HepG2 (cell line): ENCODE measurements at regions not wholly inside any gene's neighbourhood (a gene's known extent, or its start where the extent isn't known, plus 50 kb on each side); places are given as distances from the start of the nearest gene placed in this dataset.

Experiments
- ATAC-seq: fragments of 200-7000 bp; cut with Tn5 transposase; 3 replicates; pipeline ENCODE4 v1.9.1; 2020; ENCODE audit warnings: mild to moderate bottlenecking, moderate library complexity
- BruUV-seq: library from RNA; stranded (reverse); fragments of 400-500 nt; replicated peaks from 2 replicates; lab custom pipeline; 2021; lab: Mats Ljungman, UMichigan
- CTCF ChIA-PET: fragments of 300-600 bp; formaldehyde crosslinking; extraction: SDS; loops from one replicate; lab custom pipeline; 2021; ENCODE audit warnings: low total read pairs, inconsistent platforms, low intra/inter-chr PET ratio; lab: Yijun Ruan, JAX
- POLR2A ChIA-PET: fragments of 350-600 bp; sonication (Branson Sonifier 250); formaldehyde crosslinking; loops from one replicate; lab custom pipeline; 2020; ENCODE audit warnings: antibody characterized with exemption, inconsistent platforms; lab: Yijun Ruan, JAX
- DNase-seq: peaks from one replicate; pipeline ENCODE4 v3.0.0-alpha.2; 2015; ENCODE audit warnings: low spot score
- FAIRE-seq: peaks from 3 replicates; lab custom pipeline; 2011; peaks lifted over from hg19 to GRCh38; lab: Jason Lieb, UNC
- H2AFZ ChIP-seq: one replicate; pipeline ENCODE4 v1.6.1; 2011; ENCODE audit warnings: low read length, inconsistent platforms
- H3K27ac ChIP-seq: fragments of 300-600 bp; 3 replicates; pipeline ENCODE4 v1.8.0; 2011; ENCODE audit warnings: mixed run types, mild to moderate bottlenecking, mixed read lengths, low read length, inconsistent platforms; ENCODE audit not compliant: insufficient read depth; ENCODE audit errors: extremely low read length
- H3K27me3 ChIP-seq, 2 experiments: fragments of 200-600 bp in 1 of 2; 2 replicates in 1 of 2; 3 replicates in 1 of 2; pipeline versions ENCODE4 v1.6.0 to v1.8.0; 2011; ENCODE audit warnings: low read length in 2 of 2, mild to moderate bottlenecking in 2 of 2, moderate library complexity in 2 of 2, inconsistent platforms in 1 of 2; ENCODE audit not compliant: insufficient read depth in 2 of 2, control insufficient read depth in 1 of 2
- H3K36me3 ChIP-seq, 2 experiments: fragments of 200-600 bp in 1 of 2; replicated peaks in 1 of 2; 2 replicates in 1 of 2; 3 replicates in 1 of 2; pipeline versions ENCODE4 v1.5.1 to v1.8.0; 2011; ENCODE audit warnings: low read length in 2 of 2, inconsistent platforms in 1 of 2; ENCODE audit not compliant: insufficient read depth in 2 of 2, control insufficient read depth in 1 of 2
- H3K4me1 ChIP-seq: 2 replicates; pipeline ENCODE4 v1.5.1; 2012; ENCODE audit warnings: low read length, inconsistent platforms; ENCODE audit not compliant: insufficient read depth
- H3K4me2 ChIP-seq: 2 replicates; pipeline ENCODE4 v1.6.0; 2011; ENCODE audit warnings: low read depth, low read length, inconsistent platforms
- H3K4me3 ChIP-seq, 3 experiments: fragments of 200-600 bp in 1 of 3; sonication (generic), shearing (Covaris generic) in 1 of 3; replicated peaks in 1 of 3; 2 replicates each; pipeline ENCODE4 v1.5.1; 2011 to 2016; ENCODE audit warnings: low read length in 3 of 3, inconsistent platforms in 2 of 3, low read depth in 2 of 3, mild to moderate bottlenecking in 2 of 3, control low read depth in 1 of 3, mixed read lengths in 1 of 3; ENCODE audit not compliant: insufficient read depth in 1 of 3
- H3K79me2 ChIP-seq: one replicate; pipeline ENCODE4 v1.6.1; 2011; ENCODE audit warnings: low read length, inconsistent platforms; ENCODE audit not compliant: insufficient read depth
- H3K9ac ChIP-seq: 2 replicates; pipeline ENCODE4 v1.6.0; 2011; ENCODE audit warnings: mild to moderate bottlenecking, low read depth, low read length, inconsistent platforms; ENCODE audit not compliant: insufficient read depth
- H3K9me3 ChIP-seq: 2 replicates; pipeline ENCODE4 v1.5.1; 2012; ENCODE audit warnings: mild to moderate bottlenecking, low read length
- H4K20me1 ChIP-seq: 2 replicates; pipeline ENCODE4 v1.6.0; 2011; ENCODE audit warnings: inconsistent platforms, mild to moderate bottlenecking, low read length, moderate library complexity; ENCODE audit not compliant: insufficient read depth
- ATRX ChIP-seq: sonication (generic); formaldehyde crosslinking; IDR thresholded peaks from 2 replicates; pipeline ENCODE4 v1.4.0; 2020; ENCODE audit warnings: missing genetic modification reagents, borderline replicate concordance
- CEBPZ ChIP-seq: IDR thresholded peaks from 2 replicates; pipeline ENCODE4 v1.6.1; 2012; ENCODE audit warnings: low read length, improper control_type of control experiment
- CREB1 ChIP-seq, 2 experiments: fragments of 450-650 bp in 1 of 2; IDR thresholded peaks; 2 replicates each; pipeline ENCODE4 v1.6.1; 2016 to 2017; ENCODE audit warnings: control low read depth in 1 of 2, mild to moderate bottlenecking in 1 of 2, missing compliant biosample characterization in 1 of 2, missing genetic modification characterization in 1 of 2
- CSRNP1 ChIP-seq: sonication (generic); formaldehyde crosslinking; IDR thresholded peaks from 2 replicates; pipeline ENCODE4 v1.8.1; 2023; ENCODE audit warnings: mild to moderate bottlenecking, missing genetic modification reagents
- FOXK1 ChIP-seq: sonication (generic); formaldehyde crosslinking; IDR thresholded peaks from 2 replicates; pipeline ENCODE4 v1.4.0; 2020; ENCODE audit warnings: low read depth, missing genetic modification reagents, borderline replicate concordance
- KDM2A ChIP-seq: sonication (generic); formaldehyde crosslinking; IDR thresholded peaks from 2 replicates; pipeline ENCODE4 v1.4.0; 2020; ENCODE audit warnings: low read depth, missing genetic modification reagents, borderline replicate concordance
- NFYB ChIP-seq: sonication (generic); formaldehyde crosslinking; IDR thresholded peaks from 2 replicates; pipeline ENCODE4 v1.4.0; 2020; ENCODE audit warnings: missing genetic modification reagents
- SIN3B ChIP-seq: fragments of 150-350 bp; IDR thresholded peaks from 2 replicates; pipeline ENCODE4 v1.6.1; 2014; ENCODE audit warnings: low read length
- TFDP2 ChIP-seq: sonication (generic); formaldehyde crosslinking; IDR thresholded peaks from 2 replicates; pipeline ENCODE4 v1.4.0; 2020; ENCODE audit warnings: missing genetic modification reagents
- ZBTB21 ChIP-seq: sonication (generic); formaldehyde crosslinking; IDR thresholded peaks from 2 replicates; pipeline ENCODE4 v1.4.0; 2020; ENCODE audit warnings: missing genetic modification reagents
- ZFX ChIP-seq: sonication (generic); formaldehyde crosslinking; IDR thresholded peaks from 2 replicates; pipeline ENCODE4 v1.4.0; 2020; ENCODE audit warnings: mild to moderate bottlenecking, low read depth, missing genetic modification reagents, moderate library complexity
- ZFYVE20 ChIP-seq: sonication (generic); formaldehyde crosslinking; IDR thresholded peaks from 2 replicates; pipeline ENCODE4 v1.8.0; 2023; ENCODE audit warnings: low read depth, mild to moderate bottlenecking, moderate library complexity, missing genetic modification reagents, borderline replicate concordance
- ZNF569 ChIP-seq: sonication (generic); formaldehyde crosslinking; IDR thresholded peaks from 2 replicates; pipeline ENCODE4 v1.5.0; 2020; ENCODE audit warnings: mild to moderate bottlenecking, missing genetic modification reagents, moderate library complexity, borderline replicate concordance
- ZNF773 ChIP-seq: sonication (generic); formaldehyde crosslinking; IDR thresholded peaks from 2 replicates; pipeline ENCODE4 v1.4.0; 2020; ENCODE audit warnings: missing genetic modification reagents, borderline replicate concordance
- WGBS: methylation state at CpG from one replicate; pipeline ENCODE4 v1.1.6; 2017; ENCODE audit warnings: low lambda C conversion rate; 5-methylcytosine and 5-hydroxymethylcytosine counted together
- in situ Hi-C: cut with HindIII; loops from 2 replicates; pipeline ENCODE4 v1.10.0; 2017; ENCODE audit warnings: low pct_unique_long_range_greater_than_20kb; ENCODE audit not compliant: extremely low pct_ligation_motif_present
- intact Hi-C: fragments of 100-400 bp; cut with micrococcal nuclease; formaldehyde crosslinking; loops from one replicate; pipeline ENCODE4 v1.10.0; 2022; ENCODE audit not compliant: unreplicated experiment

- H3K4me1 ChIP-seq: peaks cover 14% of the 10 kb centered on the region
- no peak for DNase-seq
- no peaks in the 10 kb centered on the region for H4K20me1 ChIP-seq
- ATAC-seq: no peak
- H3K79me2 ChIP-seq: no peaks in the 10 kb centered on the region
- 10% methylated on average over 2 of the region's 2 CpGs for WGBS
- H2AFZ ChIP-seq: no peak overlapping the region
- H3K4me2 ChIP-seq: no peak overlapping the region
- in situ Hi-C loops (no loop called here), intact Hi-C loops (no loop called here)
- CTCF ChIA-PET: no interaction called here
- no peak for FAIRE-seq
- no peak overlapping the region for H3K27ac ChIP-seq
- no peak overlapping the region for H3K4me3 ChIP-seq
- POLR2A ChIA-PET: no interaction called here
- no peak overlapping the region for H3K9ac ChIP-seq
- H3K27me3 ChIP-seq: peaks cover 3 to 37% of the 10 kb centered on the region in 2 experiments; a peak in 3 of 5 replicates
- BruUV-seq: no TSS peak
- no peaks in the 10 kb centered on the region for H3K9me3 ChIP-seq
- TF ChIP-seq ZFYVE20: no peak
- TF ChIP-seq KDM2A (CRISPR knock-in tag): no peak
- TF ChIP-seq CEBPZ: no peak
- TF ChIP-seq ZBTB21: no peak
- TF ChIP-seq ZFX (CRISPR knock-in tag): no peak
- no peaks in the 10 kb centered on the region for H3K36me3 ChIP-seq
Observed at GRCh38 chr5:173493040-173493439, 123.4 kb downstream of the BOD1 start.

- H3K27ac ChIP-seq: no peak overlapping the region
- no peaks in the 10 kb centered on the region for H3K79me2 ChIP-seq
- no TSS peak for BruUV-seq
- H3K4me1 ChIP-seq: no peaks in the 10 kb centered on the region
- POLR2A ChIA-PET: no interaction called here
- intact Hi-C loops: no loop called here
- H3K27me3 ChIP-seq: peaks cover 3 to 30% of the 10 kb centered on the region in 2 experiments; a peak in 3 of 5 replicates
- 0% methylated on average over 1 of the region's 1 CpG for WGBS
- ATAC-seq (no peak), DNase-seq (no peak), FAIRE-seq (no peak)
- H4K20me1 ChIP-seq: no peaks in the 10 kb centered on the region
- no peak overlapping the region for H2AFZ ChIP-seq
- CTCF ChIA-PET: no interaction called here
- no peak overlapping the region for H3K4me2 ChIP-seq
- in situ Hi-C loops: no loop called here
- H3K9ac ChIP-seq: no peak overlapping the region
- H3K36me3 ChIP-seq: no peaks in the 10 kb centered on the region
- no peaks in the 10 kb centered on the region for H3K9me3 ChIP-seq
- H3K4me3 ChIP-seq: no peak overlapping the region
- TF ChIP-seq ZNF773 (CRISPR knock-in tag) (no peak), ATRX (CRISPR knock-in tag) (no peak), SIN3B (no peak), NFYB (CRISPR knock-in tag) (no peak), ZNF569 (no peak), CSRNP1 (CRISPR knock-in tag) (no peak), FOXK1 (CRISPR knock-in tag) (no peak), CREB1 (IDR thresholded peaks at IDR 0.05) (no peak), CREB1 (CRISPR knock-in tag; IDR thresholded peaks at IDR 0.05) (no peak), TFDP2 (CRISPR knock-in tag) (no peak)
Observed at GRCh38 chr5:173490681-173491080, 125.8 kb downstream of the BOD1 start.
